ENCODE measurements at regions not wholly inside any gene's neighbourhood (a gene's known extent, or its start where the extent isn't known, plus 50 kb on each side); places are given as distances from the start of the nearest gene placed in this dataset.

DNA sequence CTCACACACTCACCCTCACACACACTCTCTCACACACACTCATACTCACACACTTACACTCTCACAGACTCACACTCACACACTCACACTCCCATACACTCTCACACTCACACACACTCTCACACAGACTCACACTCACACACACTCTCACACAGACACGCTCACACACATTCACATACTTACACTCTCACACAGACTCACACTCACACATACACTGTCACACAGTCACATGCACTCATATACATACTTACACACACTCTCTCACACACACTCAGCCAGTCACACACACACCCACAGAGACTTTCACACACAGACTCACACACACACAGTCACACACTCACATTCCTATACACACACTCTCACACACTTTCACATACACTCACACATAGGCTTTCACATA, 1478.8 kb downstream of the BRD1 start:
- ATAC-seq (no peak), DNase-seq (ENCODE audit: low read depth, low spot score) (no peak)
- Histone ChIP-seq H3K36me3 (ENCODE audit: control insufficient read depth in 1 of 2, insufficient read depth in 2 of 2, low read length in 2 of 2) (no peaks in the 10 kb centered on the region), H3K27me3 (ENCODE audit: insufficient read depth, low read length) (peaks cover under 1% of the 10 kb centered on the region; the same call in 1 of the 2 replicates), H4K20me1 (ENCODE audit: insufficient read depth) (no peaks in the 10 kb centered on the region), H3K27ac (ENCODE audit: low read depth, low read length) (no peak overlapping the region), H3K79me2 (ENCODE audit: insufficient read depth, low read length) (no peaks in the 10 kb centered on the region), H3K4me1 (ENCODE audit: control insufficient read depth in 1 of 2, insufficient read depth in 2 of 2, low read length in 2 of 2) (no peaks in the 10 kb centered on the region), H3K4me3 (replicated peaks in 1 of 2; ENCODE audit: low read depth in 1 of 2, low read length in 2 of 2) (no peak overlapping the region), H2AFZ (ENCODE audit: low read depth, low read length, poor library complexity, severe bottlenecking) (no peak overlapping the region), H3K9me3 (ENCODE audit: control insufficient read depth in 1 of 2, insufficient read depth in 1 of 2, low read depth in 1 of 2, low read length in 2 of 2) (peaks cover 5 to 7% of the 10 kb centered on the region in 2 experiments; a peak in 1 of 4 replicates), H3K4me2 (ENCODE audit: low read length) (no peak overlapping the region), H3K9me2 (ENCODE audit: insufficient read depth) (no peaks in the 10 kb centered on the region), H3K9ac (ENCODE audit: low read length) (no peak overlapping the region)
- POLR2A ChIA-PET = no interaction called here
- no peak for TF ChIP-seq TCF7L2 (IDR thresholded peaks at IDR 0.05; ENCODE audit: borderline replicate concordance, extremely low read depth, insufficient read depth, insufficient read length)
- TF ChIP-seq, protein P1, sequence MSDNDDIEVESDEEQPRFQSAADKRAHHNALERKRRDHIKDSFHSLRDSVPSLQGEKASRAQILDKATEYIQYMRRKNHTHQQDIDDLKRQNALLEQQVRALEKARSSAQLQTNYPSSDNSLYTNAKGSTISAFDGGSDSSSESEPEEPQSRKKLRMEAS (IDR thresholded peaks at IDR 0.05) = no peak
- no peak for TF ChIP-seq FOSL1 (IDR thresholded peaks at IDR 0.05; ENCODE audit: low read depth)
- no peak for TF ChIP-seq CEBPB (IDR thresholded peaks at IDR 0.05; ENCODE audit: low read depth)
- TF ChIP-seq YY1 (IDR thresholded peaks at IDR 0.05; ENCODE audit: extremely low read depth, insufficient replicate concordance, low read depth, low read length) = no peak
- TF ChIP-seq JUND (IDR thresholded peaks at IDR 0.05) = no peak
- TF ChIP-seq, protein P2, sequence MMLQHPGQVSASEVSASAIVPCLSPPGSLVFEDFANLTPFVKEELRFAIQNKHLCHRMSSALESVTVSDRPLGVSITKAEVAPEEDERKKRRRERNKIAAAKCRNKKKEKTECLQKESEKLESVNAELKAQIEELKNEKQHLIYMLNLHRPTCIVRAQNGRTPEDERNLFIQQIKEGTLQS (IDR thresholded peaks at IDR 0.05) = no peak
- TF ChIP-seq SP1 (IDR thresholded peaks at IDR 0.05; ENCODE audit: low read depth) = no peak
- intact Hi-C loops (cut with micrococcal nuclease) = no loop called here
- BruUV-seq (replicated peaks) = no TSS peak
- CTCF ChIA-PET = no interaction called here
- RAD21 ChIA-PET (ENCODE audit: low non-redundant PET in 1 of 2, low total read pairs in 2 of 2, uncharacterized antibody in 2 of 2, unreplicated experiment in 2 of 2) = no interaction called here

DNA sequence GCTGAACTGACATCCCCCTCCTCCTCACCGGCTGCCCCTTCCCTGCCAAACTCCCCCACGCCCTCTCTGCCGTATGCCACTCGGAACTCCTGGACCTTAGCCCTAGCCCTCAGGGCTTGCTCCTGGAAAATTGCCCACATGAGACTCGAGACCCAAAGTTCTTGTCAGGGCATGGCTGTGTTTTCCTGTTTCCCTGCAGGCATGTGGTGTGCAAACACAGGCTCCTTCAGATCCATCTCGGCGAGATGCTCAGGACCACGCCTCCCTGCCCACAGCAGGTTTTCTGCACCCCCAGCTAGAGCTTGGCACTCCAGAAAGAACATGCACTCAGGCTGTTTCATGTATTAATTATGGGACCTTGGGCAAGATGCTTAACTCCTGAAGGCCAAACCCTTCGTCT, 1480.4 kb downstream of the BRD1 start:
- POLR2A ChIA-PET = no interaction called here
- BruUV-seq (replicated peaks) = no TSS peak

More for the DNA sequence above, 1480.4 kb downstream of the BRD1 start:
- CTCF ChIA-PET = no interaction called here
- no peaks in the 10 kb centered on the region for H3K79me2 ChIP-seq (ENCODE audit: insufficient read depth, low read length)
- no peak overlapping the region for H2AFZ ChIP-seq (ENCODE audit: low read depth, low read length, poor library complexity, severe bottlenecking)
- ATAC-seq (no peak), DNase-seq (ENCODE audit: low read depth, low spot score) (no peak)
- no peak overlapping the region for H3K27ac ChIP-seq (ENCODE audit: low read depth, low read length)
- no peaks in the 10 kb centered on the region for H4K20me1 ChIP-seq (ENCODE audit: insufficient read depth)
- RAD21 ChIA-PET (ENCODE audit: low non-redundant PET in 1 of 2, low total read pairs in 2 of 2, uncharacterized antibody in 2 of 2, unreplicated experiment in 2 of 2) = no interaction called here
- no peaks in the 10 kb centered on the region for H3K9me2 ChIP-seq (ENCODE audit: insufficient read depth)
- peaks cover 5 to 7% of the 10 kb centered on the region in 2 experiments; a peak in 1 of 4 replicates for H3K9me3 ChIP-seq (ENCODE audit: control insufficient read depth in 1 of 2, insufficient read depth in 1 of 2, low read depth in 1 of 2, low read length in 2 of 2)
- no peaks in the 10 kb centered on the region for H3K36me3 ChIP-seq (ENCODE audit: control insufficient read depth in 1 of 2, insufficient read depth in 2 of 2, low read length in 2 of 2)
- no peak overlapping the region for H3K4me2 ChIP-seq (ENCODE audit: low read length)
- intact Hi-C loops (cut with micrococcal nuclease) = no loop called here
- no peak overlapping the region for H3K9ac ChIP-seq (ENCODE audit: low read length)
- H3K27me3 ChIP-seq (ENCODE audit: insufficient read depth, low read length) = peaks cover 2% of the 10 kb centered on the region; the same call in 1 of the 2 replicates
- no peak overlapping the region for H3K4me3 ChIP-seq (replicated peaks in 1 of 2; ENCODE audit: low read depth in 1 of 2, low read length in 2 of 2)
- H3K4me1 ChIP-seq (ENCODE audit: control insufficient read depth in 1 of 2, insufficient read depth in 2 of 2, low read length in 2 of 2) = no peaks in the 10 kb centered on the region
- no peak for TF ChIP-seq EGR1 (IDR thresholded peaks at IDR 0.05; ENCODE audit: low read depth)
